Putamen (tissue), 1 donor: ENCODE measurements at regions not wholly inside any gene's neighbourhood (a gene's known extent, or its start where the extent isn't known, plus 50 kb on each side); places are given as distances from the start of the nearest gene placed in this dataset.

ENCODE experiments used
- DNase-seq: peaks from one replicate; pipeline ENCODE4 v3.0.0-alpha.2; 2016; ENCODE audit warnings: low spot score

DNA sequence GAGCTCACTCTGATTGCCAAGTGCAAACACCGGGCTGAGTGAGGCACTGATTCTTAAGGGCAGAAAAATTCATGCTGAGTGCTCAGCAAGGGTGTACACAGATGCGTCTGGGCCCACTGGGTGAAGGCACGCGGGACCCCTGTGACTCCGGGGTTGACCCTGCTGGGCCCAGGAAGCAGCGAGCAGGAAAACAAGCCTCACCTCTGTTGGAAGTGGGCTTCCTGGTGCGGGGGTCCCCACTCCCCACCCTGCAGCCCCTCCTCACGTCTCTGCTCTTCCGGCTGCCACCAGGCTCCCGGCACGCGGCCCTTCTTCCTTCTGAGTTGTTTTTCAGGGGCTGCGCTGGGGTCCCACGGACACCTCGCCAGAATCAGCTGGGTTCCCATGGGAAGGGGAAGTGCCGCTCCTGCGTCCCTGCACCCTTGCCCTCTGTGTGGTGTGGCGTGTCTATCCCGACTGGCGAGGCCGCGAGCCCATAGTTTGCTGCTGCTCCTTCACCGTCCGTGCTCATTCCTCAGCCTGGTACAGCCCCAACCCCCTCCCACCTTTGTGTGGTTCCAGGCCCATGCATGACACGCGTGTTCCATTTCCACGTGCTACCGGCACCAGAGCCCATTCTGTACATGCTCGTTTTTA, 80.6 kb upstream of the BHLHE23 start:
- DNase-seq, result no peak

DNA sequence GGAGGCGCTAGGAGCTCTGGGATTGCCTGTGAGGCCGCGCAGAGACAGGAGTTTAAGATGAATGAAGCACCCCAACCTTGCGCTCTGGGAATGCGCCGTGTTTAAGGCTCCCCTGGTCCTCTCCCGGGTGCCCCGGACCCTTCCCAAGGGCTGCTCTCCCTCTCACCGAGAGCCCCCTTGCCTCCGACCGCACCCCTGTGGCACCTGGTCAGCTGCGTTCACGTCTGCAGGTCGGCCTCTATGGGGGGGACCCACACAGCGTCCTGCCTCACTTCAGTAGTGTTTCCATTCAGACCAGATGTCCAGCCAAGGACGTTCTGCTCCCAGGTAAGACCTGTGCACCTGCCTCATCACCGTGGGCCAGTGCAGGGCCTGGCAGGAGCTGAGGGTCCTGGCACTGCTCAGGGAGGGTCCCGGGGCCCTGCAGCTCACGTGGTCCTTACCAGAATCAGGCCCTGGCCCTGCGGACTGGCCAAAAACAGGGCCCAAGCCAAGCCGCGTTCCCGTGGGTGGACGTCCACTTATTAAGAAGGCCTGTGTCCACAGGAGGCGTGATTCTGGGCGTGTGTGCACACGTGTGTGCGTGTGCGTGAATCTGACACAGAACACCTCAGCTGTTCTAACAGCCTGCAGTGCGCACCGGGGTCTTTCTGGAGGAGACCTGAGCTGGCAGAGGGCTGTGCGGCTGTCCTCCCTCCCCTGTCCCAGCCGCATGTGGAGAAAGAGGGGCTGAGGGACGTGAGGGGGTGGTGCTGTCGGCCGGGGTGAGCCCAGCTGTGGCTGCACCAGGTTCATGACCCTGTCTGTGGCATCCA, 79.9 kb upstream of the BHLHE23 start:
- no peak for DNase-seq

DNA sequence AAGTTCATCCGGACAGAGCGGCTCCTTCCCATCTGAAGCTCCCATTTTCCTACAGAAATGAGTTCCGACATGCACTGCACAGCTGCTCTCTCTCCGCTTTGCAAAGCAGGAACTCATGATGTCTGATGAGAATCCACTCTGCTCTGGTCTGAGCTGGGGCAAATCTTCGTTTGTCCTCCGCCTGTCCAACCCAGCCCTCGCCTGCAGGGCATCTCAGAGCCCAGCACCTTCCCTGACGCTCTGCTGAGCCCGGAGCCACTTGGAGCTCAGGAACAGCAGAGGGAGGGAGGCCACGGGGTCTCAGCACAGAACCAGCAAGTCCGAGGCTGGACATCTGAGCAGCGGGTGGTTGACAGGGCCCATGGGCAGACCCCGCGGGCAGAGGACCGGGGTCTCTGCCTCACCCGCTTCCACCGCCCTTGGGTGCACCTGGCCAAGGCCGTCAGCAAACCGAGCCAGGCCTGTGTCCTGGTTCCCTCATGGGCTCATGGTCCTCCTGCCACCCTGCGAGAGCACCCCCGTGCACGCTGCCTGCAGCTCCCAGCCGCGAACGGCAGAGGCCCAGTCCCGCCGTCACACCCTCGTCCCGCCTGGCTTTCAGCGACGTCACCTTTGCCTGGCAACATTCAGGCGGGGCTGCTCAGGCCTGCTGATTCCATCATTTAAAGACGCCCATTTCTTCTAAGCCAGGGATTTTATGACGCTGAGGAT, 78.5 kb upstream of the BHLHE23 start:
- no peak for DNase-seq

DNA sequence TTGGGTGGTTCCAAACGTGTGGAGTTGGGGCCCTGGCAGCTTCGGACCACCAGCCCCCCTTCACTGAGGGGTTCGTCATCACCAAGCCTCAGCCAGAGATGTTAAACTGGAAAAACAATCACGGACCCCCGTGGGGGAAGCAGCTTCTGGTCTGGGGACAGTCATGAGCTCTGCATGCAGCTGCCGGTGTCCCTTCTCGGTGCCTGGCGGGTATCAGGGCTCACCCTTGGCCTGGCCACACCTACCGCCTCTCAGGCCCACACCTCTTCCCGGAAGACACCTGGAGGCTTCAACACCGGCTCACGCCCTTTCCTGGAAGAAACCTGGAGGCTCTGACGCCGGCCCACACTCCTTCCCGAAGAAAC, 77.8 kb upstream of the BHLHE23 start:
- DNase-seq, result no peak

DNA sequence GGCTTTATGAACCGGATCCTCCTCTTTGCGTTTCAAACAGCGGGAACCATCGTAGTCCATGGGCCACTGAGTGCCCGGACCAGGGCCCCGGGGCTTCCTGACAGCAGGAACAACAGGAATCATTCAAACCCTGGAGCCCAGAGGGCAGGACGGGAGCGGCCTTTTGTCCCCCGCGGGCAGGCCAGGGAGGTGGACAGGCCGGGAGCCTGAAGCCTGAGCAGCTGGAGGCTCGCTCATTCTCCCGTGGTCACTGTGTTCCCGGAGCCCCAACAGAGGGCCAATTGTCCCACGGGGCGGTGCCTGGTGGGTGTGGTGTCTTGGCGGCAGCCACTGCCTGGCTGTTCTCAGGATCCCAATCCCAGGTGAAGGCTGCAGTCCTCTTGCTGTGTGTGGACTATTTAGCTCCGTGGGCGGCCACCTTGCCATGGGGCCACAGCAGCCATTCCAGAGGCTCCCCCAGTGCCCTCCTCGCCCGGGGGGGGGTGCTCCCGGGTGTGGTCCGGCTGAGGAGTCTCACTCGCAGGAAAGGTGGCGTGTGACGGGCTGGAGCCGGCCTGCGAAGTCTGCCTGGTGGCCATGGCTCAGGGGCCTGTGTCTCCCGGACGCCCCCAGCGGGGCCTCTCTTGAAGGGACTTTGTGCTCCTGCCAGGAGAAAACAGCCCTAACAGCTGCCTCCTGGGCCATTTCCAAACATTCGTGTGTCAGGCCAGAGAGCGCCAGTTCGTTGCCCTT, 77.2 kb upstream of the BHLHE23 start:
- DNase-seq, result no peak

DNA sequence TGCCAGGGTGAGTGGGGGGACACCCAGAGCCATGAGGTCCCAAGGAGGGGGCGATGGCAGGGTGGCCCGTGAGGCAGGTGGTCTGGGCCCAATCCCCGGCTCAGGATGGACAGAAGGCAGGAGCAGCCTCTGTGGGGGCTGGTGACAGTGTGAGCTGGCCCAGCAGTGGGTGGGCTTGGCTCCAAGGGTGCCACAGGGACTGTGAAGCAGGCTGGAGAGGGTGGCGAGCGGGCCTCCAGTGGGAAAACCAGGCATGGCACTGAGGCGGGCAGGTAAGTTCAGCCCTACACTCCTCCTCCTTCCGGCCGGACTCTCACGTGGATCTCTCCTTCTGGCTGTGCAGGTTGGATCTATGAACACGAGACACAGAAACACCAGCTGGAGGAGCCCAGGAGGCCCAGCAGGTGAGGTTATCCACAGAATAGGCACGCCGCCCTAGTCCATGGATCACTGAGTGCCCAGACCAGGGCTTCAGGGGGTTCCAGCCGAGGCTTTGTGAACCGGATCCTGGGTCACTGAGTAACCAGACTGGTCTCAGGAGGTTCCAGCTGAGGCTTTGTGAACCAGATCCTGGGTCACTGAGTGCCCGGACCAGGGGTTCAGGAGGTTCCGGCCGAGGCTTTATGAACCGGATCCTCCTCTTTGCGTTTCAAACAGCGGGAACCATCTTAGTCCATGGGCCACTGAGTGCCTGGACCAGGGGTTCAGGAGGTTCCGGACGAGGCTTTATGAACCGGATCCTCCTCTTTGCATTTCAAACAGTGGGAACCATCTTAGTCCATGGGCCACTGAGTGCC, 76.4 kb upstream of the BHLHE23 start:
- no peak for DNase-seq

DNA sequence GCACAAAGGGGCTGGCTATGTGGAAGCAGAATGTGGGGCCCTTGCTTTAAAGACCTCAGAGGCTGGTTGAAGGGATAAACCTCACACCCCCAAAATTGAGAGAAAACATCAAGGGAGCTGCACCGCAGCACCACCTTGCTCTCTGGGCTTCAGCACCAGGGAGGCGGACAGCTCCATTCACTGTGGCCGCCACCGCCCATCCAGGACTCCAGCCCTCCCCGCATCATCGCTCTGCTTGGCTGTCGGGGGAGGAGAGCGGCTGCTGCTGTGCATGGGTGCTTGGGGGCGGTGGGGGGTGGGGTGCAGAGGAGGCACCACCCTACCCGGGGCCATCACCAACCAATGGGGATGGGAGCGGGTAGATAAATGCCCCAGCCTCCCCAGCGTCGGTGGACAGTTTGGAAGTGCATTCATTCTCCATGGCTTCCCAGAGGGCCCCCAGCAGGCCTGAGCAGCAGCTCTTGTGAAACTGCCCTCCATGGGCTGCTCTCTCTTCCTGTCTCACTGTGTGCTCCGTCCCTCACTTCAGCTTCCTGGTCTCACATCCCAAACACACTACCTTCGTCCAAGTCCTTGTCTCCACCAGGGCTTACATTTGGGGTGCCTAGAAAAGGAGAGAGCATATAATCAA, 75.7 kb upstream of the BHLHE23 start:
- no peak for DNase-seq

DNA sequence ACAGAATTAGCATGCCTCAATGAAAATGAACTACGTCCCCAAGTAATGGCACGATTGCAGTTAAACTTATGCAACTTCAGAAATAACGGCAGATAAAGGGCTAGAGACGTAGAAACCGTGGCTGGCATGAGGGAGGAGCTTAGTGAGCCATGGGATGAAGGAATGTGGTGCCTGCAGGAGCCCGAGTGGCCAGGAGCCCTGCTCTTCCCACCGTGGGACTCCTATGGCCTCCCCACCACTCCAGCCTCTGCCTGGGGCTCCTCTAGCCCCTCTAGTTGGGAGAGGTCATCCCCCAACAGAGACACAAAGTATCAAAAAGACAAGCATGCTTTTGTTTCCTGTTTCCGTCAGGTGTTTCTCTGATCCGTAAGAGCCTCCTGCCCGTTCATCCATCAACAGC, 75.1 kb upstream of the BHLHE23 start:
- DNase-seq, result no peak

DNA sequence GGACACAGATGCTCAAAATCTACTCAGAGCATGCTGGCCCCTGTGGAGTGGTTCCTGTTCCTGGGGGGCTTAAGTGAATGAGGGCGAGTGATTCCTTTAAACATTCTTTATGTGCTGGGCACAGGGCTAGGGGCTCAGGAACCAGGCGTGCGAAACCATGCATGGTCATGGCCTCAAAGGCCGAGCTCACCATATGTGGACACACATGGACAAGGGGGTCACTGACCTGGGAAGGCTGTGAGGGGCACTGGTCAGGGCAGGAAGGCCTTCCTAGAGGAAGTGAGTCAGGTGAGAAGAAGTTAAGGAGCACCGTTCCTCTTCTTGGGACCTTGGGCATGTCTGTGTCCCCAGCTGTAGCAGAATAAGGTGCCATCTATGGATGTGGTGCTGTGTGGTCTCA, 74.6 kb upstream of the BHLHE23 start:
- DNase-seq, result no peak

DNA sequence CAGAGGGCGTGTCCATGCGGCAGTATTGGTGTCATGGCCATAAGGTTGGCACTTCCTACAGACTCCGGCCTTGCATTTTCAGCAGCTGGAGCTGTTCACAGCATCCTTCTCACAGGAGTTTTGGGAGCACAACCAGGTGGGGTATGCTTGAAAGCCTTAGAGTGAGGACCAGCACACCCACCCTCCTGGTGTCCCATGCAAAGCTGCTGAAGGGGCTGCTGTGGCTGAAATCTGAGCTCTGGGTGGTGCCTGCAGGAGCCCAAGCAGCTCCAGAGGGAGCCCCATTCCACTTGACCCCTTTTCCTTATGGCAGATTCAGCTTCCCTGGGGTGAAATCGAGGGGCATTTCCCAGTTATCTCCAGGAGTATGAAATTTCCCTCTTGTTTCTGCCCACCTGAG, 74.0 kb upstream of the BHLHE23 start:
- no peak for DNase-seq

DNA sequence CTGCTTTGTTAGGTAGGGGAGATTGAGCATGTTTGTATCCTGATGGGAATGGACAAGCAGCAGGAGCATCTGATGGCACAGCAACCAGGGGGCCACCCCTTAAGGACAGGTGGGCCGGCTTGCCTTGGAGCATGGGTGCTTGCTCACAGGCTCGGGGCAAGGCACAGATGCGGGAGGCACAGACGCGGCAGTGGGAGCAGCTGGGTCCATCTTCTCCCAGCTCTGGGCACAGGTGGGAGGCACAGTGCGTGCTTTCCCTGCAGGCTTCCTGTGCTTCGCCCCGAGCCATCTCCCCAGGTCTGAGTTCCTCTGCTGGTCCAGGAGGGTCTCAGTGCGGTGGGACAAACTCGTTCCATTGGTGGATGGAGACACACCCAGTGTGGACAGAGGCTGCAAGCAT, 73.6 kb upstream of the BHLHE23 start:
- DNase-seq, result no peak

DNA sequence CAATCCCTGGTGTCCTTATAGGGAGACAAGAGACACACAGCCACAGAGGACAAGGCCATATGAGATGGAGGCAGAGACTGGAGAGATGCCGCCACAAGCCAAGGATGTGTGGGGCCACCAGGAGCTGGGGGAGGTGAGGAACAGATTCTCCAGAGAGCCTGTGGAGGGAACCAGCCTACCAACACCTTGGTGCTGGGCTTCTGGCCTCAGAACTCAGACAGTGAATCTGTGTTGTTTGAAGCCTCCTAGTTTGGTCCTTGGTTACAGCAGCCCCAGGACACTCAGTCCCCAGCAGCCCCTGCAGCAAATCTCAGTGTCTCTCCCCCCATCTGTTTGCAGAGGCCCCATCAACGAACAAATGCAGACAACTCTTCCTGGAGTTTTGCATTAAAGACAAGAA, 73.2 kb upstream of the BHLHE23 start:
- DNase-seq, result no peak

DNA sequence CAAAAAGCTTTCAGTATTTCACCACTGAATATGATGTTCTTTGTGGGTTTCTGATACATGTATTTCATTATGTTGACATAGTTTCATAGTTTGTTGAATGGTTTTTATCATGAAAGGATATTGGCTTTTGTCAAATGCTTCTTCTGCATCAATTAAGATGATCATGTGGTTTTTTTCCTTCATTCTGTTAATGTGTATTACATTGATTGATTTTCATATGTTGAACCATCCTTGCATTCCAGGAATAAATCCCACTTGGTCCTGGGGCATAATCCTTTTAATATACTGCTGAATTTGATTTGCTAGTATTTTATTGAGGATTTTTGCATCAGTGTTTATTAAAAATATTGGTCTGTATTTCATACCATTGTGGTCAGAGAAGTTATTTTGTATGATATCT, 70.9 kb upstream of the BHLHE23 start:
- no peak for DNase-seq

DNA sequence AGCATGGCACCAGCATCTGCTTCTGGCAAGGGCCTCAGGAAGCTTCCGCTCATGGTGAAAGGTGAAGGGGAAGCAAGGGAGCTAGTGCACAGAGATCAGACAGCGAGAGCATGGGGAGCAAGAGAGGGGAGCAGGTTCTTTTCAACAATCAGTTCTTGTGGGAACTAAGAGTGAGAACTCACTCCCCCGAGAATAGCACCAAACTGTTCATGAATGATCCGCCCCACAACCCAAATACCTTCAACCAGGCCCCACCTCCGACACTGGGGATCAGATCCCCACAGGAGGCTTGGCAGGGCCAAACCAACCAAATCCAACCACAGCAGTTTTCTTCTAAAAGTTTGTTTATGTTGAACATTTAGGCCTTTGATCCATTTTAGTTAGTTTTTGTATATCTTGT, 69.7 kb upstream of the BHLHE23 start:
- no peak for DNase-seq

DNA sequence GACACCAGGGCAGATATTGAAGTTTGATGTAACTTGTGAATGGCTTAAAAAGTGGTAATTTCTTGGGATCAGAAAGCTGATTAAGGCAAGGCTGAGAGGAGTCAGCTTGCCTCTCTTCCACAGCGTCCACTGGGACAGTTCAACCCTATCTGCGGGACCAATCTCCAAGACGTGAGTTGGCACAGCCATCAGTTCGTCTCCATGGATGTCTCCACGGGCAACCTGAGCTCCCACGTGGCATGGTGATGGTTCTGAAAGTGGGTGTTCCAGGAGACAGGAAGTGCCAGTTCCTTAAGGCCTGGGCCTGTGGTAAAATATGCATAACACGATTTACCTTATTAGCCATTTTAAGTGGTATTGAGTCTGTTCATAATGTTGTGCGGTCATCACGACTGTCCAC, 67.9 kb upstream of the BHLHE23 start:
- no peak for DNase-seq

DNA sequence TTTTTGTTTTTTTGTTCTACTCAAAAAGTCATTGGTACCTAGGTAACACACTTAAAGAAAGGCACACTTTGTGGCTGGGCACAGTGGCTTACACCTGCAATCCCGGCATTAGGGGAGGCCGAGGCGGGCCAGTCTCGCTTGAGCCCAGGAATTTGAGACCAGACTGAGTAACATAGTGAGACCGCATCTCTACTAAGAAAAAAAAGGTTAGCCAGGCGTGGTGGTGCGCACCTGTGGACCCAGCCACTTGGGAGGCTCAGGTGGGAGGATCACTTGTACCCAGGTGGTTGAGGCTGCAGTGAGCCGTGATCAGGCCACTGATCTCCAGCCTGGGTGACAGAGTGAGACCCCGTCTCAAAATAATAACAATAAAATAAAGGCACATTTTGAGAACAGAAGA, 67.4 kb upstream of the BHLHE23 start:
- DNase-seq, result no peak

DNA sequence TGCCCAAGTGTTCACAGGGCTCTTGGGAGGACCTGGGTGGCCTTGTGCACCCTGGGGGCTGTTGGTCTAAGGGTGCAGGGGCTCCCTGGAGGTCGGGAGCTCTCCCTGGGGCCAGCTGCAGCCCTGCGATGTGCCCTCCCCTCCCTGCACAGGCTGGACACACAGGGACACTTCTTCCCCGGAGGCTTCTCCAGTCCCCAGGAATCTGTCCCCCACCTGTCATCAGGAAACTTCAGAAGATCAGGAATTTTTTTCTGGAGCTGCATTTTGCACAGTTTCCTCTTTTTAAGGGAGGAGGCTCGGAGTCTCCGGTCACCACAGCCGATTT, 66.9 kb upstream of the BHLHE23 start:
- DNase-seq, result no peak

DNA sequence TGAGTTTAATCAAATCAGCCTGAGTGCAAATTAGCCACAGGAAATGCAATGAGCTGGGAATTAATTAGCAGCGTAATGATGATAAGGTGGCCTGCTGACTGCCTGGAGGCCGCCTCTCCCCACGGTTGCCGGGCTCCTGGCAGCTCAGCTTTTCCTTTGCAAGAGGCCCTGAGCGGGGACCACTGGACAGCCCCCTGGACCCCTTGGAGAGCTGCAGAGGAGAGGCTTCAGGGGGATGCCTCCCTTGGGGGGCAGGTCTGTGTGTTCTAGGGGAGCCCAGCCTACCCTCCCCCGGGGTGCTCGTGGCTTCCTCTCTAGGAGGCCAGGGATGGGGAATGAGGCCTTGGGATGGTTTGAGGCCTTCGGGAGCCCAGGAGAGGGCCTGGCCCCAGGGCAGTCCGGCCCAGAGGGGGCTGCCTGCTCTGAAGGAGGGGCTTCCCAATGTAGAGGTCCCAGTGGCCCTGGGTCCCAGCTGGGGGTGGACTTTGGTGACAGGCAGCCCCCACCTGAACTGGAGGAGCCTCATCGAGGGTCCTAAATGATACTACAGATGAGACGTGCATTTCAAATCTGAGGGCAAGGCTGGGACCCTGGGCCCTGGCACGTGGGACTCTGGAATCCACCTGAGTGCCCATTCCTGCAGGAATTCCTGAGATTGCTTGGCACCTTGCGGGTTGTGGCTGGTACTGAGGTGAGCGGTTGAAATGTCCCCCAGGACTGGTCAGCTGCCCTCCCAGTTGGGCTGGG, 66.4 kb upstream of the BHLHE23 start:
- DNase-seq, result no peak

DNA sequence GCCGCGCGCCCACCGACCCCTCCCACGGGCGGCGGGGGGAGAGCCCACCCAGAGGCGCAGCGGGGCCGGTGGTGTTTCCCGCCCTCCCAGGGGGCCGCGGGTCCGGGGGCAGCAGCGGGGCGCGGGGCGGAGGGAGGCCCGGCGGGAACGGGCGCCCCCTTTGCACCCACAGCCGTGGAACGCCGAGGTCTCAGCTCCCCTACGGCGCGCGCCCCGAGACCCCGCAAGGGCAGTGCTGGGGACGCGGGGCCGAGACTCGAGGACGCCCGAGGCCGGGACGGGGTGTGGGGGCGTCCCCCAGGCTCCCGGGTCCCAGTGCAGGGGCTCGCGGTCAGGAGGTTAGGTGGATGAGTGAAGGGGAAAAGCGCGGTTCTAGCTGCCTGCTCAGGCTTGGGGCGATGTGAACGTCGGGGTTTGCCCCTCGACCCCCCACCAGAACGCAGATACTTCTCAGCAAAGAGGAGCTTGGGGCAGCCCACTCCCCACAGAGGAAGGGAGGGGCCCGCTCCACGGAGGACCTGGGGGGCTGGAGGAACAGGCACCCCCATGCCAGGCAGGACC, 65.5 kb upstream of the BHLHE23 start:
- no peak for DNase-seq

DNA sequence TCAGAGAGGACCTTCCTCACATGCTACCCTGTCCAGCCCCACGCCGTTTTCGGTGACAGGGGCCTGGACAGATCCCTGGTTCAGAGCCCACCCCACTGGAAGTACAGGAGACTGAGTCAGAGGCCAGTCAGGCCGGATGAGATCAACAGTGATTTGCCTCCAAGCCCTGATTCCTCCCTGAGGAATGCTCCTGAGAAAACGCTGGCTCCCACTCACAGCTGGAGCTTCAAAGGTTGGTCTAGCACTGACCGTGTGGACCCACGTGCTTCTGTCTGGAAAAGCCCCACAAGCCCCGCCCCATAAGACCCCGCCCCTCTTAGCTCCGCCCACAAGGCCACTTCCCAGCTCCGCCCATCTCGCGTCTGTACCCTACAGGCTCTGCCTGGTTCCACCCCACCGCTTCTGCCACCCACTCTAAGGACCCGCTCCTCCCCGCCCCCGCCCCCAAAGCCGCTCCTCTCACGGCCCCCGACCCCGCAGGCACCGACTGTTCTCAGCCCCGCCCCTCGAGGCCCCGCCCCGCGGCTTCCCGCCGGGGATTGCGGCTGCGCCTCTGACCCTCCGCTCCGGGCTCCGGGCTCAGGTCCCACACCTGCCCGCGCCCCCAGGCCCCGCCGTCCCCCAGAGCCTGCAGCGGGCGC, 64.9 kb upstream of the BHLHE23 start:
- no peak for DNase-seq
